HG03558 (cell line): ENCODE measurements at regions not wholly inside any gene's neighbourhood (a gene's known extent, or its start where the extent isn't known, plus 50 kb on each side); places are given as distances from the start of the nearest gene placed in this dataset.
"Not testable (repeated sequence)": the region's sequence is repeated elsewhere in the genome, so short reads cannot be mapped to it uniquely, and the experiment has no call there.

Experiments
- ATAC-seq: cut with Tn5 transposase; IDR thresholded peaks from one replicate; pipeline ENCODE4 v1.9.1; 2021; ENCODE audit warnings: moderate number of reproducible peaks; ENCODE audit not compliant: unreplicated experiment; ENCODE audit errors: extremely low read depth

DNA sequence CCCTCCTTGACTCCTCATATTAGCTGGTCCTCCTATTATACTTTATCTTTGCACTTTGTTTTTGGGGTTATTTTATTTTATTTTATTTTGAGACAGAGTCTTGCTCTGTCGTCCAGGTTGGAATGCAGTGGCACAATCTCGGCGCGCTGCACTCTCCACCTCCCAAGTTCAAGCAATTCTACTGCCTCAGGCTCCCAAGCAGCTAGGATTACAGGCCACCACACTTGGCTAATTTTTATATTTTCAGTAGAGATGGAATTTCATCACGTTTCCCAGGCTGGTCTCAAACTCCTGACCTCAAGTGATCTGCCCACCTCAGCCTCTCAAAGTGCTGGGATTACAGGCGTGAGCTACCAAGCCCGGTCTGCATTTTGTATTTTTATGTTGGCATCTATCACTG lies 126.7 kb downstream of the FOXB1 start:
- no peak for ATAC-seq

GRCh38 chr15:60134609-60135008 lies 130.5 kb downstream of the FOXB1 start:
- ATAC-seq, result no peak

- ATAC-seq, result no peak
Measured at GRCh38 chr15:60135961-60136360, 131.8 kb downstream of the FOXB1 start.

- ATAC-seq, result no peak
Measured at GRCh38 chr15:60137711-60138396, 133.7 kb downstream of the FOXB1 start.

DNA sequence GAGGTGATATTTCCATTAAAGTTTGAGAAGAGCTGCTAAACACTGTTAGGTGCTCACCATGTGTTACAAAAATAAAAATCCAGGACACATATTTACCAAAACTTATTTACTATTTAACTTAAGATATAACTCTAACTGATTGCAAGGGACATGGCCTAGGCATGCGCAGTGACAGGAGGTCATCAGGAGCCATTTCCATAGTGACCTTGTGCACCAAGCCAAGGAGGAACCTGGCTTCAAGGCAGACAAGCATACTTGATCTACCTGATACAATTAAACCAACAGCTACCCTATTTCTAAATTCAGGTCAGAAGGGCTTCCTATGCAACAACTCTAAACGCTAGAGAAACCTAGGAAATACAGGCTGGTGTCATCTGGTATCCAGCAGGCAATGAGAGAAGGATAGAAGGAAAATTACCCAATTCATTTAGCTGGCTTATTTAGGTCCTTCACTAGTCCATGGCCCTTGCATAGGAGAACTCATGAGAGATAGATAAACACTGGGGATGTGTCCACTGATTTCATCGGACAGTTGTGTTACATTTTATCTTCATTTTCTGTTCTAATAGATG lies 134.4 kb downstream of the FOXB1 start:
- no peak for ATAC-seq

- no peak for ATAC-seq
Measured at GRCh38 chr15:60152386-60152785, 148.3 kb downstream of the FOXB1 start.

DNA sequence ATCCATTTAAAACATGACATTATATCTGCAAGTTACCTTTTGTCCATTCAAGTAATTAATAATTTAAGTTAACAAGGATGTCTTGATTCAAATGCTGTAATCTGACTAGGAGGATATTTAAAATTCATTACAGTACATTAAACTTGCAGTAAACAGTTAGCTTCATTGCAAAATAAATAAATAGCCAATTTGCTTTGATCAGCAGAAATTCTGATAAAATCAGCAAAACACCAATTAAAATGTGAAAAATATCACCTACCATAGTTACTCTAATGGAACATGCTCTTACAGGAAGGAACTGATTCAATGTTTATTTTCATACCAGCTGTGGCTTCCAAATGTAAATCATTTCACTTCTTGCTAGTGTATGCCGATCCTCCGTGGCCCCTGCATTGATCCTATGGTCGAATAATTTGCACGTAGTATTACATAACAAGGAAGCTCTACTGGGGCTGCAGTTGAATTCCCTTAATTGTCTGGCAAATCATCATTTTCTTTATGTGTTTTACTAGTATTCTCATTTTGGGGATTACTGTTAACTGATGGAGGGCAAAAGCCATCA lies 150.7 kb downstream of the FOXB1 start:
- no peak for ATAC-seq

DNA sequence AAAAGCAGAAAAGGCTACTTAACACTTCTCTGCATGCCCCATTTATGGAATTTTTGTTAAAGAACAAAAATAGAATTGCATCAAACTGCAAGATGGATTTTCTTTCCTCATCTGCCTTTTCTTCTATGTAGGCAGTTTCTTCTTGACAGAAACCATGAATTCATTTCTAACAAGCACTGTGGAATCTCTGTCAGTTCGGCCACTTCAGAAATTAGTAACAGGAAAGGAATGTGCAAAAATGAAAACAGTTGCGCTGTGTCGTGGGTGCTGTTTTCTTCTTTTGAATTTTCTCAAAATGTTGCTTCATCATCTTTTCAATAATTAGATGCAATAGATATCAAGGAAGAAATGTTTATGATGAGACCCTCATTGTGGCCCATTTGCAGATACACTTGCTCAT lies 151.6 kb downstream of the FOXB1 start:
- no peak for ATAC-seq

GRCh38 chr15:60160909-60161308 lies 156.8 kb downstream of the FOXB1 start:
- ATAC-seq, result no peak

DNA sequence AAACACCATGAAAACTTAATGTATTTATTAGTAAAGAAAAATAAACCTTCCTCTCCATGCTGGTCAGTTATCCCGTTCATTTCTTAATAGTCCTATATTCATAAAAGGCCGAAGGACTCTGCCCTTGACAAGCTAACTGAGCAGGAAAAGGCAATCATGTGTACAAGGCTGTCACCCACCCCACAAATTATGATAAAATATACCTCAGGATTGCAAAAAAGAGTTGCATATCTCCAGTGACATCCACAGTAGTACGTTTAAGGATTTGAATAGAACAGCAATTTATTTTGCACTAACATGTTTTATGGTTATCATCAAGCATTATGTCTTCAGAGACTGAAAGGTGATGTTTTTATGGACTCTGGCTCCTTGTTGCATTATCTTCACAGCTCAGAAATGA lies 157.6 kb downstream of the FOXB1 start:
- ATAC-seq, result no peak

DNA sequence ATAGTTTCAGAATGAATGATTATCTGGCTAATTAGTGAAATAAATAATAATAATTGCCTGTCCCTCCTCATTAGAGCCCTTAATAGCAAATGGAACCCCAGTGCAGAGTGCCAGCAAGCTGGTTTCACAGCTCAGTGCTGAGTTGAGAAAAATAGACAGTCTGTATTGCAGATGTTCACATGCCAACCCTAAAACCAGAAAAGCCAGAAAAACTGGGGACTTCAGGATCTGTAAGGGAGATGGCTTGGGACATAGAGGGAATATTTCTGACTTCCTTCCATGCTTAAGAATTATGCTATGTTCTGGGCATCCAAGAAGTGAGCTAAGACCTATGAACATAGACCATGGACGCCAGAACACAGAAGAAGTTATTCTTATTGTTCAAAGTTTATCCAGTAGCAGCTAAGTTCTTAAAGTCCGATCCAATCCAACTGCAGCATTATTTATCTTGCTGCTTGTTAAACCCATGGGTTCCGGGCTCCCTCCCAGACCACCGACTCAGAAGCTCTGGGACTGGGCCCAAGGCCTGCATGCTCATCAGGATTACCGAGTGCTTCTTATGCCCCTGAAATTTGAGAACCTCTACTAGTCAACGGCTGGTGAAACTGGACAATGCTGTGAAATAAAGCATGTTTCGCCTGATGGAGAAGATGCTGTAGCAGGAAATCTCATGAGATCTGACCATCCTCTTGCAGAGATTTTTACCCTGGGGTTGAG lies 158.3 kb downstream of the FOXB1 start:
- ATAC-seq, result no peak

DNA sequence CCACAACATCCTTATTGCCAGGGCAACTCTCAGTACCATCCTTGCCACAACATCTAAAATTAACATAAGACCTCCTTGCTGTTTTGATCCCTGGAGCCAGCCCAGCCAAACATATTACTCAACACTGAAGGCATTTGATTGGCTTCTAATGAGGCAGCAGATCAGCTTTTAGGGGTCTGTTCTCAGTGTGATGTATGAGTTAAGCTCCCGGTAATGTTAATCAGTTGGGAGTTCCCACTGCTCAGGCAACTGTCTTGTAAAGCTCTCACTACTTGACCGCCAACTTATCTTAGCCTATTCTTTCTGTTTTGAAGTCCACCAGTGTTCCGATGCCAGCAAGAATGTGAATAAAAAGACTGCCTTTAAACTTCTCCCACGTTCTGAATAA lies 158.9 kb downstream of the FOXB1 start:
- ATAC-seq, result no peak

DNA sequence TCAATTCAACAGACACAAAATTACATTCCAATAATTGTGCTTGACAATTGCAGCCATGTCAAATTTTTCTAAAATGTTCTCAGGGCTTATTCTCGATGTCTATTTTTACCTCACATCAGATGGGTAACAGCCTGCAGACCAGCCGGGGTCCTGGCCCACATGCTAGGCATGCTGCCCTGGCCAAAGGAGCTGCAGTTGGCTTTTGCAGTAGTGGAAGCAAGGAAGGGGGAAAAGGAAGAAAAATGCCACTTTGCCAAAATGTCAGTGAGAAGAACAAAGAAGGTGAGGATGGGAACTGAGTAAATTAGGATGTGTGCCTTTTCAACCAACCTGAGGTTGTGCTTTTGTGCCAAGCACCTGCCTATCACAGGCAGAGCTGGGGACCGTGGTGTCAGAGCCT lies 161.0 kb downstream of the FOXB1 start:
- ATAC-seq, result no peak

DNA sequence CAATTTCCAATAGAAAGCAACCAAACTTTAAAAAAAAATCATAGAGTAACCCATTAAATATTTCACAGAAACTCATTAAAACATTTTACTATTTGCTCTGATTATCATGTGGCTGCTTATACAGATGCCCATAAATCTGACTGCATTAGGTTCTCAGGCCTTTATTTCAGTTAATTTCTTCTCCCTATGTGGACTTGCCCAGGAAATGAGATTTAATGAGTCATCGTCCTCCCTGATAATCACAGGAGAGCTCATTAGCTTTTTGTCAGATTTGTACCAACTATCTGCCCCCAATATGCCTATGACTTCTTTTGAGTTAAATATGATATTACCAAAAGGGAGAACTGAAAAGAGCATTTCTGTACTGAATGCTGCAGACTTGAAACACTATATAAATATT lies 168.0 kb downstream of the FOXB1 start:
- no peak for ATAC-seq

DNA sequence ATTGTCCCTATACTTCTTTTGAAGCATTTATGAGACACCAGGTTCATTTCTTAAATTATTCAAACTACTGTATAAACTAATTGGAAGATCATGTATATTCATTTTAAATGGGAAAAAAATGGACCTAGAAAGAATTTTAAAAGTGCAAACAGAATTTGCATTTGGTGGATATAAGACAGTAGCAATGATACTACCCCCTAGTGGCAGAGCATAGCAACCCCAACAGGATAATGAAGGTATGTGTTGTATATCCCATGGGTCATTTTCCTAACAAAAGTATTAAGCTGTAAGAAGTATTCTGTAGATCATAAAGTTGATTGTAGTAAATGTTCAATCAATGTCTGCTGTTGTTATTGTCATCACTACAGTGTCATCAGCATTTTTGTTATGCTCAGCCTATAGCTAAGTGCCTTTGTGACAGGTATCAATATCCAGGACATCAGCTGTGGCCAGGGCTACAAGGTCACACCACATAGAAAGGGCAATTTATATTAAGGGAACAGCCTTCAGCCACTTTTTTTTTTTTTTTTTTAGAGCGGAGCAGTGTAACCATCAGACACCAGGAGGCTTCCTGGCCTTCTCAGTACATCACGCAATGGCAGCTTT lies 175.8 kb downstream of the FOXB1 start:
- ATAC-seq, result no peak

- not testable (repeated sequence) for ATAC-seq
Measured at GRCh38 chr15:60181957-60182356, 177.8 kb downstream of the FOXB1 start.

- no peak for ATAC-seq
Measured at GRCh38 chr15:60183366-60183765, 179.3 kb downstream of the FOXB1 start.

- no peak for ATAC-seq
Measured at GRCh38 chr15:60184579-60184978, 180.5 kb downstream of the FOXB1 start.

GRCh38 chr15:60191016-60191415 lies 186.9 kb downstream of the FOXB1 start:
- no peak for ATAC-seq

GRCh38 chr15:60191821-60192220 lies 187.7 kb downstream of the FOXB1 start:
- no peak for ATAC-seq

GRCh38 chr15:60195611-60196010 lies 191.5 kb downstream of the FOXB1 start:
- ATAC-seq, result no peak
